HG02943 (cell line): ENCODE measurements at regions not wholly inside any gene's neighbourhood (a gene's known extent, or its start where the extent isn't known, plus 50 kb on each side); places are given as distances from the start of the nearest gene placed in this dataset.
"Not testable (repeated sequence)": the region's sequence is repeated elsewhere in the genome, so short reads cannot be mapped to it uniquely, and the experiment has no call there.

Experiments used
- ATAC-seq: cut with Tn5 transposase; IDR thresholded peaks from one replicate; pipeline ENCODE4 v1.9.1; 2021; ENCODE audit warnings: mild to moderate bottlenecking, low read depth, moderate library complexity; ENCODE audit not compliant: unreplicated experiment

DNA sequence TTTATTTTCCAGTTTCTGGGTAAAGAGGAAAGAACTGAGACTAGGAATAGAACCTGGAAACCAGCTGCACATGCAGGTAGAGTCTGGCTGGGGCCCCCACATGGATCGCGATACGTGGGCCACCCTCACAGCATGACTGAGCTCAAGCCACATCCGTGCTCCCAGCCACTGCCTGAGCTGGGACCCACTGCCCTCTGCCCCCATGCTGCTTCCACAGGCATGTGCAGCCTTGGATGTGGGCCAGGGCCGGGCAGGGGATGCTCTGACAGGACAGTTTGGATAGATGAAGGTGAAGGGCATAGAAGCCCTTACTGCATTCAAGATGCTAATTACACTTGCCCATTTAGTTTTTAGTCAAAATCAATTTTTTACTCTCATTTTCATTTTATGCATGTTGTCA is 321.2 kb downstream of the DCDC2C start:
- ATAC-seq, result no peak

DNA sequence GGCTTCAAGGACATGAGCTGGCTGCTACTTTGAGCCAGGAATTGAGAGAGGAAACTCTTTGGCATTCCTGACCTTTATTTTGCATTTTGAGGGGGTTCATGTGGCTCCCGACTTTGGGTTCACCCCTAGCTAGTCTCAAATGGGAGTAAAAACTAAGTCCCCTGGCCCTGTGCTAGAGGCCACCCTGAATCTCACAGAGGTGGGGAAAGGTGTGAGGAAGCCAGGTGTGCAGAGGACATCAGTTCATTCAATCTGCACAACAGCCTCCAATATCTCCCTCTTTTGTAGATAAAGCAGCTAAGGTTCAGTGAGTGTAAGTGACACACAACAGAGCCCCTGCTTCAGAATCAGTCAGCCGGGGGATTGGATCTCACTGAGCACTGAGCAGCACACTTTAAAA is 325.7 kb downstream of the DCDC2C start:
- no peak for ATAC-seq

DNA sequence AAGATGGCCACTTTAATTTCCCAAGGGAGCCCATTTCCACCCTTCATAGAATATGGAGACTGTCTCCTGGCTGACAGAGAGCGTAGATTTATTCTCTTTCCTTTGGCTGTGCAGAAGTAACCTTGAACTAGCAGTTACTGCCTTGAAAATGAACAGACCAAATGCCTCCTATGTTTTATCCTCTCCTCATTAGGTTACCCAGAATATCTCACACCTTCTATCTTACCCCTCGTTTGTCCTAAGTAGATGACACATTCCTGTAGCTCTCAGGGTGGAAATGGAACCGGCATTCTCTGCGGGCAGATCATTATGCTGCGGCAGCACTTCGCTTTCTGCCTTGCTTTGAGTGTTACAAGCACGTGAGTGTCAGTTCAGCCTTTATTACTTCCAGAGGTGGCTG is 336.5 kb downstream of the DCDC2C start:
- no peak for ATAC-seq

DNA sequence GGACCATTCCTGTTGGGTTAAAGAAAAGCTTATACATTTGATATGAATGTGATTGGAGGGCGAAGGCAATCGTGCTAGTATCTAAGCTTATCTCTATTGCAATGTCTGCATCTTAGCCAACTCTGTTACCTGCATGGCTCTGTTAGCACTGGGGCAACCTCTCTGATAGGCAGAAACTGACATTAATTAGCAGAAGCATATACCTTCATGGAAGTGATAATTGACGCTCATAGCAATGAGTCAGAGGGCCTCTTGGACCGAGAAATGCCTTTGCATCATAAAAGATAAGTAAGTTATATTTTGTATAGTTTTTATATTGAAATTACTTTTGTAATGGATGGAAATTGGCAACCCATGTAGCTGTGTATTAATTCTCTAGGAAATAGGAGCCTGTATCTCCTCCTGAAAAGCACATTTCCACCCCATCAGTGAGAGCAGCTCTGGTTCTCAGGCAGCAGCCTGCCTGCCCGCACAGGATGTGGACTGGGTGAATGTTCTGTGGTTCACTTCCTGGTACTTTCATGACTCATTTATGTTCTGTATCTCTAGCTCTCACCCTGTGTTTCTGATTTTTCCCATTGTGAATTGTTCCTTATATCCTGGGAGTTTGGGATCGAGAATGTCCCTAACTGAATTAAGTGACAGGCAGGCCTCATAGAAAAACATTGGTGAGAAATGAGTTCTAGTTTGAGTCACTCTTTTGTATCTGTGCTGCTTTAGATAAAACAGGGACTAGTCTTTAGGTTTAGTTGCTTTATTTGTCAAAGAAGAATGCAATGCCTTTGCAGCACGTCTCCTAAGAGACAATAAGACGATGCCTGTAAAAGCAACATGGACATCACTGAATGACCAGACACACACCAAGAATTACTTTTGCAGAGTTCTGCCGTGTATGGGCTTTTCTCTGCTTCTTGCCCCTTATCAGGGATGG is 344.9 kb downstream of the DCDC2C start:
- ATAC-seq, result no peak

DNA sequence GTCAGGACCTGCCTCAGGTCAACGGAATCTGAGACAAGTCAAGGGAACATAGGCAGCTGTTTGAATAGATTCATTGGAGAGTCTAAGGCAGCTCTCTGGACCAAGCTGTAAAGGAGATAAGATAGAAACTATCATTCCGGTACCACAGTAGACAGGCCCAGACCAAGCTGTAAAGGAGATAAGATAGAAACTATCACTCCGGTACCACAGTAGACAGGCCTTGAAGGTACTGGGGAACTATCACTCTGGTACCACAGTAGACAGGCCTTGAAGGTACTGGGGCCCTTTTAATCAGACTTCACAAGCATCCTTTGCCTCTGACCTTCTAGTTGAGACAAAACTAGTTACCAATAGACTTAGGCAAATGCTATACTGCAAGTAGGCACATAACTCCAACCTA is 346.1 kb downstream of the DCDC2C start:
- no peak for ATAC-seq

DNA sequence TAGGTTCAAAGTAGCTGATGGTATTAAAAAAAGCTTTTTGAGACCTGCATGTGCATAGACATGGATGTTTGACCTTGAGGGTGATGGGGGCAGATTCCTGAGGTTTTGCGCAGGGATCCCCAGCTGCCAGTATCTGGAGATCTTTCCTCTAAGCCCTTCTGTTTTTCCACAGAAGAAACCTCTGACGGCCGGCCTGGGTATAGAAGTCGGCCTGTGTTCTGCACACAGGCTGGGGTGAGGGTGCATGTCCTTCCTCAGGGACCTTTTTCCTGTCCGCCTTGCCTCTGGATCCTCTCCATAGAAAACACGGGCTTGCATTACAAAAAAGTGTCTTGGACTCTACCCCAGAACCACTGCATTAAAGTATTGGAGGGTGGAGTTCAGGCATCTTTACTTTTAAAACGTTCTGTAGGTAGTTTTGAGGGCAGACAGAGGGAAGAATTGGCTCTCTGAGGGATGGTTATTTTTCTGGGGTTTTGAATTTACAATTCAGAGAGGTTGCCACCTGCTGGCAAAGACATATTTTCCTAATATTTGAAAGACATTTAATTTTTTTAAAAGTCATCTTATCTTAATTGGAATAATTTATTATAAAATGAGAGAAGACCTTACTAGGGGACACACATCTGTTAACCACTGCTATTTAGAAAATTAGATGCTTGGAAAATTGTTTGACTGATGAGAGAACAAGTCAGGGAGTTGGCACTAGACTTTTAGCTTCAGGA is 350.6 kb downstream of the DCDC2C start:
- no peak for ATAC-seq

DNA sequence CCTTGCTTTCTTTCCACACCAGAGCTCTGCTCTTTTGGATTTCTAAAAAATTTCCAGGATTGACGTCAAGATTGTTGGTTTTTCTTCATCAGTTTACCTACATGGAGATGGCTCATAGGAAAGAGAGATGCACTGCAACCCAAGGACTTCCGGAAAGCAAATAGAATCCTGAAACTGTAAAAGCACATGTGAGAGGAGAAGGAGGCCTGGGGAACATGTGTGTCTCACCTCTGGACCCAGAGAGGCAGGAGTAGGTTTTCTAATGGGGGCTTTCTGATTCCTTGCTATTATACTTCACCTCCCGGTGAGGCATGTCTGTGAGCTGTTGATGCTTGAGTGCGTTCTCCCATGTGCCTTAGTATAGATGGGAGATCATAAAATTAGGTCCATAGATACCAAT is 362.8 kb downstream of the DCDC2C start:
- ATAC-seq, result no peak

DNA sequence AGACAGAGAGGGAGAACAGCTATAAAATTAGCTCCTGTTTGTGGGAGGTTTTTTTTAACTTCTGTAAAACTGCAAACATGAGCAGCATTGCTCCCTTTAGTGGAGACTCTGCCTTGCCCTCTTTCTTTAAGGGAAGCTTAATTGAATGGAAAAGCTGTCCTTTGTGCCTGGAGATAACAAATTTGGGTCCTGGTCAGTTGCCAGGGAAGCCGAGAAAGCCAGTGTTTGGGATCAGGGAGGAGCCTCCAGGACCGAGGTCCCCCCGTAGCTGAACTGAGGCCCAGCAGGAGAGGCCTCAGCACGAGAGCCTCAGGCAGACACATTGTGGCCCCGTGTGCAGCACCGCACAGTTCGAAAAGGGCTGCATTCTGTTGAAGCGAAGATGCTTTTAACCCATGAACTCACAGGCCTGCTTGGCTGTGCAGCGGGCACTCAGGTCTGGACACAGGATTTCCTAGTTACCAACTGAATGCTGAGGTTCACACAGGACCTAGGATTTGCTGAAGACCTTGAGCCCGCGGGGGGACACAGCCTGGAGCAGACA is 369.7 kb downstream of the DCDC2C start:
- ATAC-seq, result no peak

DNA sequence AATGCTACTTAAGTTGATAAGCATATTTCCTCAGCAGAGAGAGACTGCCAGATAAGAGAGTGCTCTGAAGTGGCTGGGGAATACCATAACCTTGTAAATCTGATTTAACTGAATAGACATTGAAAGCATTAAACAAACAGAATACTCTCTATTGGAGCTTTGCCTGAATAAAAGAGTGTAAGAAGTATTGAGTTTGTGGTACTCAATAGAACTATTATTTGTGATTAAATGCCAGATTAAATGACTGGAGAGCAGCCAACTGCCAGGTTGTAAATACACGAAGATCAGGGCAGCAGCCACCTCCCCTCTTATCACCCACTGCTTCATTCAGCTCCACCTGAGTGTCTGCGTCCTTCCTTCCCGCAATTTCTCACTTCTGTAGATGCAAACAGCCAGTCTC is 373.6 kb downstream of the DCDC2C start:
- ATAC-seq, result no peak

DNA sequence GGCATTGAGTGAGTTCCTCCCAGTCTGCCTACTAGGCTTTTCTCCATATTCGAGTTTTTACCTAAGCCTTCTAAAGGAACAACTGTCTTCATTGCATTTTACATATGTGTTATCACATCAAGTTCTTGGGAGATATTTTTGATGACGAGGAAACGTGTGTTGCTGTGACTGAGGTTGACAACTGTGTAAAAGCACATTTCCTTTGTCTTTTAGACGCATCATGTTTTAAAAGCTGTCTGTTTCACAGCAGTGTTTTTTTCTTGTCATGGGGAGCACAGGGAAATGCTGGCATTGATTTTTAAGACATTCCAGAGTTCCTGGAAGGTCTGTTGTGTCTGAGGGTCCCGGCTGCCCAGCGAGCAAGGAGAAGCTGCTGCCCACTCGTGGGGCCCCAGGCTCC is 381.8 kb downstream of the DCDC2C start:
- no peak for ATAC-seq

DNA sequence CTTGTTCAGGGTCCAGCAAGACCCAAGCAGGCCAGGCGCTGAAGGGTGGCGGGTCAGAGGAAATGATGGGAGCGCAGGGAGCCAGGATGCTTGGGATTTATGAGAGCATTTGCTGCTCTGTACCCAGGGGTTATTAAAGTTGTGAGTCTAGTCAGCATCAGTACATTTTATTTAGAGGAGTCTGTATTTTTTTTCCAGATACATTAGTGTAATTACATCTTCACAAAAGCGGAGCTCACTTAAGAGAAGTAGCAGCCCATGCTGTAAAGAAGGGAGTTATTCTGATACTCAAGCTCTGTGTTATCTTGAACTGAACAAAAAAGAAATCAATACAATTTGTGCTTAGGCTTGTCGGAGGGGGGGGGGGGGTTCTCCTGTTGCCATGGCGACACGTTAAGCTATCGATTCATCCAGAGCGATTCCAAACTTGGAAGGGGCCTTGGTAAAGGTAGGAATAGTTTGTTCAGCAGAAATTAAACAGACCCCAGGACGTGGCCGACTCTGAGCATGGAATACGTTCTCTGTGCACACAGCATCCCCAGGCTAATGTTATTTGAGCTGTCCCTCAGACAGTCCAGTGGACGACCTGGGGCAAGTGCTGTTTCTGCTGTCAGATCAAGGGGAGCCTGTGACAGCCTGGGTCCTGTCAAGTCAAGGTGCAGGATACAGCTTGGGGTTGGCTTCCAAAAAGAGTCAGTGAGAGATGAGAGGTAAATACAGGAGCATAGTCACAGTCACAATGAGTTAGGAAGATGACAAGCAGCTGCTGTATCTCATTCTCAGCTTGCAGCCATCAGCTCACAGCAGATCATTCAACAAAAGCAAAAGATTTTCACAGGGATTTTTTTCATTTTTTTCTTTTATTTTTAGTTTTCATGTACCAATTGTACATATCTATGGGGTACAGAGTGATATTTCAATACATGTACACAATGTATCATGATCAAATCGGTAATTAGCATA is 387.6 kb downstream of the DCDC2C start:
- ATAC-seq, result no peak

DNA sequence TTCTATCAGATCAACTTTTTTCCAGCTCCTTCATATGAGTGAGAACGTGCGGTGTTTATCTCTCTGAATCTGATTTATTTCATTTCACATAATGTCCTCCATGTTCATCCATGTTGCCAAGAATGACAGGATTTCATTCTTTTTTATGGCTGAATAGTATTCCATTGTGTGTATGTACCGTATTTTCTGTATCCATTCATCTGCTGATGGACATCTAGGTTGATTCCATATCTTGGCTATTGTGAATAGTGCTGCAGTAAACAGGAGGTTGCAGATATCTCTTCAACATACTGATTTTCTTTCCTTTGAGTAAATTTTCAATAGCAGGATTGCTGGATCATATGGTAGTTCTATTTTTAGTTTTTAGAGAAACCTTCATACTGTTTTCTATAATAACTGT is 388.5 kb downstream of the DCDC2C start:
- no peak for ATAC-seq

DNA sequence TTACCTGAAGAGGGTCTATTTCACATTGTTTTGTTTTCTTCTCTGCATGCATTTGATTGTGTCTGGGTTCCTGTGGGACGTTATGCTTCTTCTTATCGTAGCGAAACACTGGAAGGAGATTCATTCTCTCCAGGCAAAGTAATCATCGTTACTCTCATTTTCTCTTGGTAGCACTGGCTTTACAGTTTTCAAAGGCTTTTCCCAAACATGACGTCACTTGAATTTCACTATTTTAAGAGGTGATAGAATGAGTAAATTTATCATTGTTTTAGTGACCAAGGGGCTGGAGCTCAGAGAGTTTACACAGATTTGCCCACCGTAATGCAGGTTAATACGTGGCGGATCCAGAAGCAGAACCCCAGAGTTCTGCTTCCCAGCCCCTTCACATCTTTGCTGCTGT is 391.4 kb downstream of the DCDC2C start:
- ATAC-seq, result no peak

DNA sequence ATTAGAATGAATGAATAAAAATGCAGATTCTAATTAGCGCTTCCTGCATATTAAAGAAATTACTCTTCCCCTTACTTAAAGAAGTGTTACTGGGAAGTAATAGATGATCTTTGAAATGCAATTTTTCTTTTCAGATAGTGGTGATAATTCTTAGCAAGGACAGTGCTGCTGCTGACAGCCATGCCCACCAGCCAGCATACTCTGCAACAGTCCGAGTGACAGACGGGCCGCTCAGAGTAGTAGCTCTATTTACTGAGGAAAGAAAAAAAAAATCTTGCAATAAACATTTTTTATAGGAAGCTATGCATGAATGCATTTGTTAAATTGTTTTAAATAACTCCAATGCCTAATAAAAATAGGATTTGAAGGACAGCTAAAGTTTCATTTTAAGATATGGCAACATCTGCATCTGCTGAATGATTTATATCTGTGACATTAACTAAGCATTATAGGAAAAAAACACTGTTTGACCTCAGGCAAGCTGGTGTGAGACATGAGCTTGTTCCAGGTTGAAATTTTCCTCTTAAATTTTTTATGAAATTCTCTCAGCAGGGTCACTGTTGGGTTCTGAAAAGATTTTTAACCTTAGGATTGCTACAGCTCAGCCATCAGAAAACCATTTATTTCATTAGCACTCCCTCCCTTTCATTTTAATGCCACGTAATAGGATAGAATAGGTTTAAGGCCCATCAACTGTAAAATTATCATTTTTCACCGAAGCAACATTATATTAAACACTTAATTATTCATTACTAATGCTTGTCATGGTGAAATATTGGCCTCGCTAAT is 393.8 kb downstream of the DCDC2C start:
- ATAC-seq, result no peak

DNA sequence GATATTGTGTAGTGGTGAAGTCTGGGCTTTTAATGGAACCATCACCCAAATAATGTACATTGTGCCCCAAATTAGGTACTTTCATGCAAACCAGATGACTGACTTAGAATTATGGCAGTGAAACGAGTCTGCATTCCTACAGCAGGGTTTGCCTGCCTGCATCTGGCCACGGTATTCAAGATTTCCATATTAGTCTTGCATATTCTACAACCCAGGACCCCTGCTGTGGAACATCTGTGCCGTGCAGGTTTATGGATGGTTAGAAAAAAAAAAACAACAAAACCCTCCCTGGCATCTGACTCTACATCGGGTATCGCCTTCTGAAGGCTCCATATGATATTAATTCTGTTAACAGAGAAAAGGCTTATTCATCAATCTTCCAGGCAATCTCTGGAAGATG is 394.8 kb downstream of the DCDC2C start:
- ATAC-seq, result no peak

DNA sequence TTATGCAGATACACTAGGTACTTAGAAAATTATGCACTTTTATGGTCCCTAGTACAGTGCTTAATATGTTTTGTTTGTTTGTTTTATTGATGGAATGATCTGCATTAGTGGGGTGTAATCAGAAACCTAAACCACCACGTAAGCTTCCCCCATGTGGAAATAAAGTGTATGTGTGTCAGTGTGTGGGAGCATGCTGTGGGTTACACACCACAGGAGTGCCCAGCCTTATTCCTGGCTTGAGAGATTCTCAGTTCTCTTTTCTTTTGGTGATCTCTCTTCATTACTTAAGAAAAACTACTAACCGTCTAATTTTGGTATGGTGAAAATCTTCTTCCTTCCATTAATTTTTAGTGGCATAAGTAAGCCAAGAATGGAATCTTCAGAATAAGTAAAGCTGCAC is 398.6 kb downstream of the DCDC2C start:
- no peak for ATAC-seq

DNA sequence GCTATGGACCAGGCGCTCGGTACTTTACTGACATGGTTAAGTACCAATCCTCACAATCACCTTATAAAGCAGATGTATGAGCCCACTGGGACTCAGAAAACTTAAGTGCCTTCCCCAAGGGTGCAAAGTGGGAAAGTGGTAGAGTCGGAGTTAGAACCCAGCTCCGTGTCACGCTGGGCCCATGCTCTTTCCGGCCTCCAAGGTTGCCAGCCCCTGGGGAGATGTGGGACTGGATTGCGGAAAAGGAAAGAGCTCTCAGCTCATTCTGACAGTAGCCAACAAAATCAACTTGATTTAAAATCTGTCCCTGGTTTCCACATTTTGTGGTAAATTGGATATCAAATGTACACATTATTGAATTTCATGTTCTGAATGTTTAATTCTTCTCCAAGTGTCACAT is 403.8 kb downstream of the DCDC2C start:
- no peak for ATAC-seq

DNA sequence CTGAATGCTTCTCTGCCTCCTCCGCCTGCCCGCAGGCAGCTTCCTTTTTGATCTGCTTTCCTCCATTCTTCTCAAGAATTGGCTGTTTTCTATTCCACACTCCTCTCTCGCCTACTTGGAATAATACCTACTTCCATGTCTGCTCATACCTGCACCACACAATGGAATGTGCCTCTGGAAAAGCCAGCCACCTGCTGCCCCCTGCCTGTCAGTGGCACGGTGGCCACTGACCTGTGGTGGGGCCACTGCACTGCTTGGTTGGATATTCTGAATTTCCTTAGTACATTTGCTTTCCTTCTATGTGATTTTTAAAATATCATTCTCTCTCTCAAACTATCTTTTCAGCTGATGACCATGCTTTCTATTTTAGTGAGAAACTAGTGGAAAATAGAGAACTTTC is 406.9 kb downstream of the DCDC2C start:
- no peak for ATAC-seq

DNA sequence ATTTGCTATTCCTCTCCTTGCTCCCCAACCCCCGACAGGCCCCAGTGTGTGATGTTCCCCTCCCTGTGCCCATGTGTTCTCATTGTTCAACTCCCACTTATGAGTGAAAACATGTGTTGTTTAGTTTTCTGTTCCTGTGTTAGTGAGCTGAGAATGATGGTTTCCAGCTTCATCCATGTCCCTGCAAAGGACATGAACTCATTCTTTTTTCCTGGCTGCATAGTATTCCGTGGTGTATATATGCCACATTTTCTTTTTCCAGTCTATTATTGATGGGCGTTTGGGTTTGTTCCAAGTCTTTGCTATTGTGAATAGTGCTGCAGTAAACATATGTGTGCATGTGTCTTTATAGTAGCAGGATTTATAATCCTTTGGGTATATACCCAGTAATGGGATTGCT is 412.1 kb downstream of the DCDC2C start:
- not testable (repeated sequence) for ATAC-seq

DNA sequence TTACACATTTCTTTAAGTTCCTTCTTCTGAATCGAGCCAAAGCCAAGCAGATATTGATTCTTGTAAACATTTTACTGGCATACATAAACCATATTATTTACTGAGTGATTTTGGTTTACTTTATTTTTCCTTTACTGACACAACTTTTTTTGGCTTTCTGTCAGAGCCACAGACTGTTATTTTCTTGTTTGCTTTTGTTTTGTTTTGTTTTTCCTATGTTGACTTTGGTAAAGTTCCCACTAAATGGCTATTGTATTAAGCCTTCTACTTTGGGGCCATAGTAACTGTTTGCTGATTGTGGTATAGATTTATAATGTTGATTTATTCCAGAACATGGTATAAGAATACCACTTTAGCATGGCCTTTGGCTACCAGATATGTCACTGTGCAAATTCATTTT is 419.4 kb downstream of the DCDC2C start:
- ATAC-seq, result no peak
